ENCODE measurements at regions not wholly inside any gene's neighbourhood (a gene's known extent, or its start where the extent isn't known, plus 50 kb on each side); places are given as distances from the start of the nearest gene placed in this dataset.

- H3K27me3 Mint-ChIP-seq (ENCODE audit: low read depth) = no peaks in the 10 kb centered on the region
- no peaks in the 10 kb centered on the region for H3K36me3 Mint-ChIP-seq (ENCODE audit: low read depth)
- no peak overlapping the region for H3K4me3 Mint-ChIP-seq
- DNase-seq (ENCODE audit: low read depth, low spot score) = no peak
- H3K4me1 Mint-ChIP-seq = peaks cover 5% of the 10 kb centered on the region
- H3K9me3 Mint-ChIP-seq = peaks cover 6% of the 10 kb centered on the region
- TF ChIP-seq, protein P1, sequence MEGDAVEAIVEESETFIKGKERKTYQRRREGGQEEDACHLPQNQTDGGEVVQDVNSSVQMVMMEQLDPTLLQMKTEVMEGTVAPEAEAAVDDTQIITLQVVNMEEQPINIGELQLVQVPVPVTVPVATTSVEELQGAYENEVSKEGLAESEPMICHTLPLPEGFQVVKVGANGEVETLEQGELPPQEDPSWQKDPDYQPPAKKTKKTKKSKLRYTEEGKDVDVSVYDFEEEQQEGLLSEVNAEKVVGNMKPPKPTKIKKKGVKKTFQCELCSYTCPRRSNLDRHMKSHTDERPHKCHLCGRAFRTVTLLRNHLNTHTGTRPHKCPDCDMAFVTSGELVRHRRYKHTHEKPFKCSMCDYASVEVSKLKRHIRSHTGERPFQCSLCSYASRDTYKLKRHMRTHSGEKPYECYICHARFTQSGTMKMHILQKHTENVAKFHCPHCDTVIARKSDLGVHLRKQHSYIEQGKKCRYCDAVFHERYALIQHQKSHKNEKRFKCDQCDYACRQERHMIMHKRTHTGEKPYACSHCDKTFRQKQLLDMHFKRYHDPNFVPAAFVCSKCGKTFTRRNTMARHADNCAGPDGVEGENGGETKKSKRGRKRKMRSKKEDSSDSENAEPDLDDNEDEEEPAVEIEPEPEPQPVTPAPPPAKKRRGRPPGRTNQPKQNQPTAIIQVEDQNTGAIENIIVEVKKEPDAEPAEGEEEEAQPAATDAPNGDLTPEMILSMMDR (conservative IDR thresholded peaks at IDR 0.05) = no peak
- H3K27ac Mint-ChIP-seq (ENCODE audit: unreplicated experiment) = no peak overlapping the region
These were observed 254.1 kb downstream of the MZT1 start for GRCh38 chr13:72473321-72473720.

- TF ChIP-seq, protein P1 (conservative IDR thresholded peaks at IDR 0.05) = no peak
- Mint-ChIP-seq H3K27me3 (ENCODE audit: low read depth) (no peaks in the 10 kb centered on the region), H3K36me3 (ENCODE audit: low read depth) (no peaks in the 10 kb centered on the region), H3K4me1 (peaks cover 5% of the 10 kb centered on the region), H3K4me3 (no peak overlapping the region), H3K9me3 (no peaks in the 10 kb centered on the region), H3K27ac (ENCODE audit: unreplicated experiment) (no peak overlapping the region)
- DNase-seq (ENCODE audit: low read depth, low spot score) = no peak
These were observed 257.5 kb downstream of the MZT1 start for GRCh38 chr13:72469906-72470305.

DNA sequence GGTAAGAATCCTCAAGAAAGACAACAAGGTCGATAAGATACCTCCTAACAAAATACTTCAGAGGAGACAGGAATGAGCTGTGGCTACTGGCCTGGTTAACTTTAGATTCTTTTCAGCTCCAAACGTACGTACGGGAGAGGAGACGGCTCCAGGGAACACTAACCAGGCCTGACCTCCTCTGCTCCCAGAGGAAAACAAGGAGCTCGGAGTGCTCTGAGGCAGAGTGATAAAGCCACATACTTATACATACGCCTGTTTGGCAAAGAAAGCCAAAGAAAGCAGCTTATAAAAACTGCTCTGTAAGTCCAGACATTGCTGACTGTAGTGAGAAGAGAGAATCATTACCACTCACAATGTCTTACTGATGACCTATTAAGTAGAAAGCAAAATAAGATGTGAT lies 263.9 kb downstream of the MZT1 start:
- no peaks in the 10 kb centered on the region for H3K27me3 Mint-ChIP-seq (ENCODE audit: low read depth)
- no peaks in the 10 kb centered on the region for H3K9me3 Mint-ChIP-seq
- peaks cover 37% of the 10 kb centered on the region for H3K4me1 Mint-ChIP-seq
- peak overlapping the region; percentile 27 for H3K27ac Mint-ChIP-seq (ENCODE audit: unreplicated experiment)
- no peak for DNase-seq (ENCODE audit: low read depth, low spot score)
- no peaks in the 10 kb centered on the region for H3K36me3 Mint-ChIP-seq (ENCODE audit: low read depth)
- TF ChIP-seq, protein P1 (conservative IDR thresholded peaks at IDR 0.05) = no peak
- H3K4me3 Mint-ChIP-seq = no peak overlapping the region

GRCh38 chr13:72462726-72463125 lies 264.7 kb downstream of the MZT1 start:
- no peaks in the 10 kb centered on the region for H3K9me3 Mint-ChIP-seq
- H3K27ac Mint-ChIP-seq (ENCODE audit: unreplicated experiment) = no peak overlapping the region
- no peaks in the 10 kb centered on the region for H3K36me3 Mint-ChIP-seq (ENCODE audit: low read depth)
- H3K4me3 Mint-ChIP-seq = no peak overlapping the region
- TF ChIP-seq, protein P1 (conservative IDR thresholded peaks at IDR 0.05) = no peak
- no peaks in the 10 kb centered on the region for H3K27me3 Mint-ChIP-seq (ENCODE audit: low read depth)
- DNase-seq (ENCODE audit: low read depth, low spot score) = no peak
- peaks cover 46% of the 10 kb centered on the region for H3K4me1 Mint-ChIP-seq

- H3K9me3 Mint-ChIP-seq = no peaks in the 10 kb centered on the region
- no peaks in the 10 kb centered on the region for H3K27me3 Mint-ChIP-seq (ENCODE audit: low read depth)
- TF ChIP-seq, protein P1 (conservative IDR thresholded peaks at IDR 0.05) = no peak
- H3K27ac Mint-ChIP-seq (ENCODE audit: unreplicated experiment) = no peak overlapping the region
- H3K4me3 Mint-ChIP-seq = no peak overlapping the region
- DNase-seq (ENCODE audit: low read depth, low spot score) = no peak
- H3K4me1 Mint-ChIP-seq = peaks cover 49% of the 10 kb centered on the region
- no peaks in the 10 kb centered on the region for H3K36me3 Mint-ChIP-seq (ENCODE audit: low read depth)
These were observed 265.3 kb downstream of the MZT1 start for GRCh38 chr13:72462166-72462565.

- DNase-seq (ENCODE audit: low read depth, low spot score) = no peak
- H3K4me1 Mint-ChIP-seq = peaks cover 45% of the 10 kb centered on the region
- TF ChIP-seq, protein P1 (conservative IDR thresholded peaks at IDR 0.05) = no peak
These were observed 268.7 kb downstream of the MZT1 start for GRCh38 chr13:72458701-72459100.

More at GRCh38 chr13:72458701-72459100, 268.7 kb downstream of the MZT1 start:
- H3K27me3 Mint-ChIP-seq (ENCODE audit: low read depth) = no peaks in the 10 kb centered on the region
- no peaks in the 10 kb centered on the region for H3K36me3 Mint-ChIP-seq (ENCODE audit: low read depth)
- no peaks in the 10 kb centered on the region for H3K9me3 Mint-ChIP-seq
- H3K4me3 Mint-ChIP-seq = no peak overlapping the region
- no peak overlapping the region for H3K27ac Mint-ChIP-seq (ENCODE audit: unreplicated experiment)
